ENCODE measurements at regions not wholly inside any gene's neighbourhood (a gene's known extent, or its start where the extent isn't known, plus 50 kb on each side); places are given as distances from the start of the nearest gene placed in this dataset.

DNA sequence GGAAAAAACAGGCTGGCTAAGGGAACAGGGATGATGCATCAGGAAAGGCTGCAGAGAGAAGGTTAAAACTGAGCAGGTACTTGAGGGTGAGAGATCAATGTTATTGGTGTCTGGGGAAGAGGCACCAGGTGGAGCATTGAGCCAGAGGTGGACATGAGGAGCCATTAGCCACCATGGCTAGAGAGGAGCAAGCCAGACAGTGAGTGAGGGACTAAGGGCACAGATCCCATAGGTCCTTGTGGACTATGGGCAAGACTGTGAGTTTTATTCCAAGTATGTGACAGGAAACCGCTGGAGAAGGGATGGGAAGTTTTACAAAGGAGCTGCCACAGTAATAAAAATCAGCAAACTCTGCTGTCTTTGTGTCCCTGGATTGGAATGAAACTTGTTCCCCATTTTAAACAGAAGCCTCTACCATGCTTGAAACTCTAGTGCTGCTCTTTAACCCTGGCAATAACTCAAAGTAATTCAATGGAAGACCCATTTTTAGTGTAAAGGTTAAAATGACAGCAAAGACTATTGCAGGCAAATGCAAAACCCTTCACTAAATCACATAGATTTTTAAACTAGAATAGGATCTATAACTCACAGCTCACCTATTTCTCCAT is 349.8 kb downstream of the ENC1 start:
- no peak for TF ChIP-seq EP300 (IDR thresholded peaks at IDR 0.05)
- TF ChIP-seq, protein P1, sequence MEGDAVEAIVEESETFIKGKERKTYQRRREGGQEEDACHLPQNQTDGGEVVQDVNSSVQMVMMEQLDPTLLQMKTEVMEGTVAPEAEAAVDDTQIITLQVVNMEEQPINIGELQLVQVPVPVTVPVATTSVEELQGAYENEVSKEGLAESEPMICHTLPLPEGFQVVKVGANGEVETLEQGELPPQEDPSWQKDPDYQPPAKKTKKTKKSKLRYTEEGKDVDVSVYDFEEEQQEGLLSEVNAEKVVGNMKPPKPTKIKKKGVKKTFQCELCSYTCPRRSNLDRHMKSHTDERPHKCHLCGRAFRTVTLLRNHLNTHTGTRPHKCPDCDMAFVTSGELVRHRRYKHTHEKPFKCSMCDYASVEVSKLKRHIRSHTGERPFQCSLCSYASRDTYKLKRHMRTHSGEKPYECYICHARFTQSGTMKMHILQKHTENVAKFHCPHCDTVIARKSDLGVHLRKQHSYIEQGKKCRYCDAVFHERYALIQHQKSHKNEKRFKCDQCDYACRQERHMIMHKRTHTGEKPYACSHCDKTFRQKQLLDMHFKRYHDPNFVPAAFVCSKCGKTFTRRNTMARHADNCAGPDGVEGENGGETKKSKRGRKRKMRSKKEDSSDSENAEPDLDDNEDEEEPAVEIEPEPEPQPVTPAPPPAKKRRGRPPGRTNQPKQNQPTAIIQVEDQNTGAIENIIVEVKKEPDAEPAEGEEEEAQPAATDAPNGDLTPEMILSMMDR (IDR thresholded peaks at IDR 0.05) = no peak

Measured in ovary (tissue), 3 donors.